CD14-positive monocyte (primary cell): ENCODE measurements at regions not wholly inside any gene's neighbourhood (a gene's known extent, or its start where the extent isn't known, plus 50 kb on each side); places are given as distances from the start of the nearest gene placed in this dataset.

ENCODE experiments used
- DNase-seq, 3 donors: peaks; one replicate each; pipeline ENCODE4 v3.0.0-alpha.2; 2011 to 2022
- H2AFZ ChIP-seq: 2 replicates; pipeline ENCODE4 v1.6.0; 2012; ENCODE audit warnings: mild to moderate bottlenecking, low read depth, low read length, inconsistent platforms; ENCODE audit not compliant: insufficient read depth, poor library complexity, severe bottlenecking
- H3K27ac ChIP-seq, 2 donors: 1 replicate in 1 of 2; 2 replicates in 1 of 2; pipeline ENCODE4 v1.5.1; 2012 to 2013; ENCODE audit warnings: low read length in 2 of 2, control low read depth in 1 of 2, inconsistent platforms in 1 of 2, low read depth in 1 of 2, mild to moderate bottlenecking in 1 of 2
- H3K27me3 ChIP-seq, 2 donors: one replicate each; pipeline versions ENCODE4 v1.6.0 to v1.6.1; 2011 to 2013; ENCODE audit warnings: low read length in 2 of 2; ENCODE audit not compliant: control insufficient read depth in 2 of 2, insufficient read depth in 2 of 2
- H3K36me3 ChIP-seq, 2 donors: replicated peaks in 1 of 2; 1 replicate in 1 of 2; 2 replicates in 1 of 2; pipeline versions ENCODE4 v1.5.1 to v1.6.1; 2012 to 2013; ENCODE audit warnings: low read length in 2 of 2, control low read depth in 1 of 2, inconsistent platforms in 1 of 2, mild to moderate bottlenecking in 1 of 2; ENCODE audit not compliant: insufficient read depth in 2 of 2, control insufficient read depth in 1 of 2
- H3K4me1 ChIP-seq, 2 donors: 1 replicate in 1 of 2; 2 replicates in 1 of 2; pipeline versions ENCODE4 v1.5.1 to v1.6.1; 2012 to 2013; ENCODE audit warnings: low read length in 2 of 2, control low read depth in 1 of 2, inconsistent platforms in 1 of 2, mild to moderate bottlenecking in 1 of 2, moderate library complexity in 1 of 2; ENCODE audit not compliant: insufficient read depth in 2 of 2, control insufficient read depth in 1 of 2
- H3K4me2 ChIP-seq: replicated peaks from 2 replicates; pipeline ENCODE3; 2012; ENCODE audit warnings: low read length, moderate library complexity, mild to moderate bottlenecking; ENCODE audit not compliant: poor library complexity, severe bottlenecking; ENCODE audit errors: extremely low read depth
- H3K4me3 ChIP-seq, 3 experiments: fragments of 200-600 bp in 1 of 3; sonication (generic) in 1 of 3; replicated peaks in 1 of 3; 1 replicate in 2 of 3; 2 replicates in 1 of 3; pipeline ENCODE4 v1.5.1; 2011 to 2013; ENCODE audit warnings: low read length in 3 of 3, mild to moderate bottlenecking in 3 of 3, control low read depth in 2 of 3, low read depth in 2 of 3, inconsistent platforms in 1 of 3, moderate library complexity in 1 of 3
- H3K79me2 ChIP-seq: 2 replicates; pipeline ENCODE4 v1.6.0; 2012; ENCODE audit warnings: mild to moderate bottlenecking, control low read depth, inconsistent platforms, low read length, moderate library complexity; ENCODE audit not compliant: insufficient read depth
- H3K9ac ChIP-seq: 2 replicates; pipeline ENCODE4 v1.6.0; 2017; ENCODE audit warnings: low read length, mild to moderate bottlenecking; ENCODE audit not compliant: insufficient read depth, poor library complexity, severe bottlenecking
- H3K9me3 ChIP-seq, 2 donors: replicated peaks in 1 of 2; 1 replicate in 1 of 2; 2 replicates in 1 of 2; pipeline versions ENCODE4 v1.5.1 to v1.6.1; 2012 to 2013; ENCODE audit warnings: low read length in 2 of 2, control low read depth in 1 of 2; ENCODE audit not compliant: control insufficient read depth in 1 of 2, insufficient read depth in 1 of 2
- H4K20me1 ChIP-seq: 2 replicates; pipeline ENCODE4 v1.6.0; 2012; ENCODE audit warnings: mild to moderate bottlenecking, low read length, control low read depth, moderate library complexity; ENCODE audit not compliant: insufficient read depth
- H3K27ac Mint-ChIP-seq, 7 donors: one replicate each; pipeline ENCODE4 v1.8.0; 2020; ENCODE audit warnings: mild to moderate bottlenecking in 7 of 7, mixed read lengths in 7 of 7, moderate library complexity in 6 of 7, inconsistent platforms in 2 of 7
- H3K27me3 Mint-ChIP-seq, 3 donors: one replicate each; pipeline ENCODE4 v1.8.0; 2021 to 2022; ENCODE audit warnings: low read depth in 3 of 3, mild to moderate bottlenecking in 3 of 3, mixed read lengths in 3 of 3, moderate library complexity in 3 of 3, inconsistent platforms in 1 of 3
- H3K36me3 Mint-ChIP-seq, 2 donors: one replicate each; pipeline ENCODE4 v1.8.0; 2020; ENCODE audit warnings: mixed read lengths in 2 of 2, inconsistent platforms in 1 of 2, mild to moderate bottlenecking in 1 of 2
- H3K4me1 Mint-ChIP-seq: one replicate; pipeline ENCODE4 v1.8.0; 2020; ENCODE audit warnings: mild to moderate bottlenecking, mixed read lengths
- H3K4me3 Mint-ChIP-seq, 2 donors: one replicate each; pipeline ENCODE4 v1.8.0; 2020; ENCODE audit warnings: mild to moderate bottlenecking in 2 of 2, mixed read lengths in 2 of 2, moderate library complexity in 1 of 2
- H3K9me3 Mint-ChIP-seq, 7 donors: one replicate each; pipeline ENCODE4 v1.8.0; 2020 to 2022; ENCODE audit warnings: mixed read lengths in 7 of 7, mild to moderate bottlenecking in 6 of 7, moderate library complexity in 6 of 7, inconsistent platforms in 2 of 7
- WGBS: methylation state at CpG from one replicate; pipeline ENCODE4 v1.1.5; 2013; ENCODE audit warnings: missing lambda C conversion rate; ENCODE audit not compliant: insufficient coverage; 5-methylcytosine and 5-hydroxymethylcytosine counted together
- intact Hi-C, 2 donors: fragments of 100-400 bp; cut with micrococcal nuclease; formaldehyde crosslinking; loops; one replicate each; pipeline versions ENCODE4 v1.15.0 to v1.15.1; 2023
- TF ChIP-seq, protein P1 (sequence below): fragments of 200-600 bp; IDR thresholded peaks from one replicate; pipeline ENCODE4 v1.8.0; 2022; ENCODE audit warnings: antibody characterized with exemption, mild to moderate bottlenecking

DNA sequence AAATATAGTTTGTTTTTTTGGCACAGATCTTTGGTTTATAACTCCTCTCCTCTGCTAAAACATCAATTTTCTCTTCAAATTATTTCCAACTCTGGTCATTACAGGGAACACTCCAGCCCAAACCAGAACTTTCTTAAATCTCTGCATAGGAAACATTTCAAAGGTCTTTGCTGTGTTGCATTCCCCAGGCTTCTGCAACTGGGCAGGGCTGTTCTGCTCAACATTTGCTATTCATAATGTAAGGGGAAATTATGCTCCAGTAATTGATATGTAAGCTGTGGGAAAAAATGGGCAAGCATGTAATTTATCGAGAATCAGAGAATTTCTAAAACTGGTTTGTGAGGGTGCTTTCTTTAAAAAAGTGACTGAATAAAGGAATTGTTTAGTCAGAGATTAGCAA lies 410.4 kb downstream of the TUSC7 start:
- TF ChIP-seq, protein P1, sequence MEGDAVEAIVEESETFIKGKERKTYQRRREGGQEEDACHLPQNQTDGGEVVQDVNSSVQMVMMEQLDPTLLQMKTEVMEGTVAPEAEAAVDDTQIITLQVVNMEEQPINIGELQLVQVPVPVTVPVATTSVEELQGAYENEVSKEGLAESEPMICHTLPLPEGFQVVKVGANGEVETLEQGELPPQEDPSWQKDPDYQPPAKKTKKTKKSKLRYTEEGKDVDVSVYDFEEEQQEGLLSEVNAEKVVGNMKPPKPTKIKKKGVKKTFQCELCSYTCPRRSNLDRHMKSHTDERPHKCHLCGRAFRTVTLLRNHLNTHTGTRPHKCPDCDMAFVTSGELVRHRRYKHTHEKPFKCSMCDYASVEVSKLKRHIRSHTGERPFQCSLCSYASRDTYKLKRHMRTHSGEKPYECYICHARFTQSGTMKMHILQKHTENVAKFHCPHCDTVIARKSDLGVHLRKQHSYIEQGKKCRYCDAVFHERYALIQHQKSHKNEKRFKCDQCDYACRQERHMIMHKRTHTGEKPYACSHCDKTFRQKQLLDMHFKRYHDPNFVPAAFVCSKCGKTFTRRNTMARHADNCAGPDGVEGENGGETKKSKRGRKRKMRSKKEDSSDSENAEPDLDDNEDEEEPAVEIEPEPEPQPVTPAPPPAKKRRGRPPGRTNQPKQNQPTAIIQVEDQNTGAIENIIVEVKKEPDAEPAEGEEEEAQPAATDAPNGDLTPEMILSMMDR, result no peak
- H2AFZ ChIP-seq, result no peak overlapping the region
- H3K79me2 ChIP-seq, result no peaks in the 10 kb centered on the region
- H3K27me3 ChIP-seq, result no peaks in the 10 kb centered on the region
- no peaks in the 10 kb centered on the region for H3K4me1 ChIP-seq
- intact Hi-C loops, result no loop called here
- whole genome bisulfite sequencing, result 71% methylated on average over 1 of the region's 1 CpG
- H3K9ac ChIP-seq, result no peak overlapping the region
- no peaks in the 10 kb centered on the region for H3K9me3 ChIP-seq
- Mint-ChIP-seq H3K27ac (no peak overlapping the region), H3K9me3 (peaks cover 0 to 2% (median 0%) of the 10 kb centered on the region in 7 donors), H3K4me1 (no peaks in the 10 kb centered on the region), H3K4me3 (no peak overlapping the region), H3K36me3 (no peaks in the 10 kb centered on the region), H3K27me3 (peaks cover 3 to 5% (median 4%) of the 10 kb centered on the region in 3 donors)
- DNase-seq, result no peak
- no peaks in the 10 kb centered on the region for H4K20me1 ChIP-seq
- H3K4me3 ChIP-seq, result no peak overlapping the region
- no peak overlapping the region for H3K4me2 ChIP-seq
- no peak overlapping the region for H3K27ac ChIP-seq
- H3K36me3 ChIP-seq, result no peaks in the 10 kb centered on the region

DNA sequence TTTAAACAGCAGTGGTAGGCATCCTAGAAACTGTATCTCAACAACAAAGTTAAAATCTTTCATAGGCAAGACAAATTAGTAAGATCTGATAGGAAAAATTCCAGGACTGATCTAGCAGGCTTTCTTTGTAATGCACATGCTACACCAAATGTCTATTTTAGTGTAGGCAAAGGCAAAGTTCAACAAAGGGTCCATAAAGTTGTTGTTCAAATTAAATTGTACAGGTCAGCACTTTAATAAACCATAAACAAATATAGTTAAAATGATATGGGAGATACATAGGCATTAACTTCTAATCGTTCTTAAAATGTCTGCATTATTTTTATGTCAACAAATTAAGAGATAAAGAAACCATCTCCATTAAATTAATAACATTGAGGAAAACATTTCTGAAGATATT lies 413.0 kb downstream of the TUSC7 start:
- TF ChIP-seq, protein P1, result no peak
- DNase-seq, result no peak
- Histone ChIP-seq H3K9me3 (no peaks in the 10 kb centered on the region), H3K36me3 (no peaks in the 10 kb centered on the region), H3K27me3 (no peaks in the 10 kb centered on the region), H2AFZ (no peak overlapping the region), H3K4me3 (no peak overlapping the region), H3K4me2 (no peak overlapping the region), H3K4me1 (no peaks in the 10 kb centered on the region), H3K79me2 (no peaks in the 10 kb centered on the region), H4K20me1 (no peaks in the 10 kb centered on the region), H3K27ac (no peak overlapping the region), H3K9ac (no peak overlapping the region)
- no CpG with 5 or more reads among the region's 1 CpG for WGBS
- Mint-ChIP-seq H3K36me3 (no peaks in the 10 kb centered on the region), H3K9me3 (peaks cover 0 to 2% (median 0%) of the 10 kb centered on the region in 7 donors), H3K4me1 (no peaks in the 10 kb centered on the region), H3K27ac (no peak overlapping the region), H3K4me3 (no peak overlapping the region), H3K27me3 (peaks cover 4 to 6% (median 5%) of the 10 kb centered on the region in 3 donors)
- intact Hi-C loops, result no loop called here
